SK-N-SH treated with all-trans-retinoic acid at 6 μM for 48 hours (cell line): ENCODE measurements at regions not wholly inside any gene's neighbourhood (a gene's known extent, or its start where the extent isn't known, plus 50 kb on each side); places are given as distances from the start of the nearest gene placed in this dataset.

ENCODE experiments used
- ATAC-seq: fragments of 200-7000 bp; cut with Tn5 transposase; 3 replicates; pipeline ENCODE4 v1.9.1; 2020; ENCODE audit warnings: mild to moderate bottlenecking, moderate library complexity
- BACH2 ChIP-seq: fragments of 250-450 bp; sonication (Bioruptor Pico); IDR thresholded peaks from 2 replicates; pipeline ENCODE4 v1.9.0; 2021; ENCODE audit warnings: mild to moderate bottlenecking, borderline replicate concordance
- CREB5 ChIP-seq: fragments of 250-450 bp; sonication (Bioruptor Pico); IDR thresholded peaks from 2 replicates; pipeline ENCODE4 v1.5.1; 2020; ENCODE audit warnings: low read depth, mild to moderate bottlenecking, moderate library complexity
- CSDC2 ChIP-seq: fragments of 250-450 bp; sonication (Bioruptor Pico); IDR thresholded peaks from 2 replicates; pipeline ENCODE4 v1.5.0; 2020; ENCODE audit warnings: mild to moderate bottlenecking, moderate library complexity
- CSRNP3 ChIP-seq: fragments of 250-450 bp; sonication (Bioruptor Pico); IDR thresholded peaks from 2 replicates; pipeline ENCODE4 v1.5.1; 2021; ENCODE audit warnings: mild to moderate bottlenecking, moderate library complexity
- GLIS3 ChIP-seq: fragments of 250-450 bp; sonication (Bioruptor Pico); IDR thresholded peaks from 2 replicates; pipeline ENCODE4 v1.5.0; 2020; ENCODE audit warnings: mild to moderate bottlenecking, moderate library complexity
- ISL1 ChIP-seq: fragments of 250-450 bp; sonication (Bioruptor Pico); IDR thresholded peaks from 2 replicates; pipeline ENCODE4 v2.1.2; 2022; ENCODE audit warnings: mild to moderate bottlenecking, moderate library complexity
- OSR1 ChIP-seq: fragments of 250-450 bp; sonication (Bioruptor Pico); IDR thresholded peaks from 2 replicates; pipeline ENCODE4 v1.8.0; 2022; ENCODE audit warnings: moderate library complexity, mild to moderate bottlenecking, inconsistent platforms
- PATZ1 ChIP-seq: fragments of 250-450 bp; sonication (Bioruptor Pico); IDR thresholded peaks from 2 replicates; pipeline ENCODE4 v1.8.0; 2020; ENCODE audit warnings: mild to moderate bottlenecking, moderate library complexity, borderline replicate concordance
- POU6F1 ChIP-seq: fragments of 250-450 bp; sonication (Bioruptor Pico); IDR thresholded peaks from 2 replicates; pipeline ENCODE4 v1.8.0; 2021; ENCODE audit warnings: low read depth, mild to moderate bottlenecking, moderate library complexity, borderline replicate concordance
- PPARA ChIP-seq: fragments of 250-450 bp; sonication (Bioruptor Pico); IDR thresholded peaks from 2 replicates; pipeline ENCODE4 v1.5.0; 2020; ENCODE audit warnings: mild to moderate bottlenecking, borderline replicate concordance
- RARB ChIP-seq: fragments of 250-450 bp; sonication (Bioruptor Pico); IDR thresholded peaks from 2 replicates; pipeline ENCODE4 v1.8.0; 2021; ENCODE audit warnings: mild to moderate bottlenecking, moderate library complexity
- SNAI2 ChIP-seq: fragments of 250-450 bp; sonication (Bioruptor Pico); IDR thresholded peaks from 2 replicates; pipeline ENCODE4 v1.5.0; 2020; ENCODE audit warnings: mild to moderate bottlenecking, moderate library complexity
- TCF4 ChIP-seq: fragments of 250-450 bp; sonication (Bioruptor Pico); IDR thresholded peaks from 2 replicates; pipeline ENCODE4 v1.8.0; 2021; ENCODE audit warnings: mild to moderate bottlenecking, moderate library complexity, borderline replicate concordance
- TOX ChIP-seq: fragments of 250-450 bp; sonication (Bioruptor Pico); IDR thresholded peaks from 2 replicates; pipeline ENCODE4 v1.8.0; 2021; ENCODE audit warnings: mild to moderate bottlenecking, moderate library complexity, borderline replicate concordance
- TSHZ2 ChIP-seq: fragments of 250-450 bp; sonication (Bioruptor Pico); IDR thresholded peaks from 2 replicates; pipeline ENCODE4 v1.5.0; 2020; ENCODE audit warnings: mild to moderate bottlenecking, moderate library complexity
- ZFP3 ChIP-seq: fragments of 250-450 bp; sonication (Bioruptor Pico); IDR thresholded peaks from 2 replicates; pipeline ENCODE4 v1.5.0; 2020; ENCODE audit warnings: mild to moderate bottlenecking, moderate library complexity
- ZFP30 ChIP-seq: fragments of 450-650 bp; formaldehyde crosslinking; IDR thresholded peaks from 2 replicates; pipeline ENCODE4 v1.5.0; 2022; ENCODE audit warnings: mild to moderate bottlenecking, moderate library complexity
- ZNF565 ChIP-seq: fragments of 450-650 bp; formaldehyde crosslinking; conservative IDR thresholded peaks from 2 replicates; pipeline ENCODE4 v1.5.0; 2020; ENCODE audit warnings: low read depth, mild to moderate bottlenecking, moderate library complexity
- ZNF70 ChIP-seq: fragments of 450-650 bp; formaldehyde crosslinking; IDR thresholded peaks from 2 replicates; pipeline ENCODE4 v1.5.0; 2020; ENCODE audit warnings: mild to moderate bottlenecking, moderate library complexity
- ZNF8 ChIP-seq: fragments of 450-650 bp; formaldehyde crosslinking; IDR thresholded peaks from 2 replicates; pipeline ENCODE4 v1.5.0; 2020; ENCODE audit warnings: mild to moderate bottlenecking, moderate library complexity

- no peak for TF ChIP-seq TSHZ2 (CRISPR knock-in tag)
- TF ChIP-seq OSR1 (CRISPR knock-in tag) = no peak
- TF ChIP-seq POU6F1 = no peak
Observed at GRCh38 chr9:82604947-82605656, 457.8 kb downstream of the RASEF start (continued).

GRCh38 chr9:82605657-82606031, 457.3 kb downstream of the RASEF start:
- no peak for TF ChIP-seq TSHZ2 (CRISPR knock-in tag)
- TF ChIP-seq ISL1 = no peak
- no peak for ATAC-seq

- no peak for ATAC-seq
Observed at GRCh38 chr9:82606071-82606470, 456.9 kb downstream of the RASEF start.

More at GRCh38 chr9:82606071-82606470, 456.9 kb downstream of the RASEF start:
- TF ChIP-seq PATZ1 (CRISPR knock-in tag) = no peak
- TF ChIP-seq ISL1 = no peak
- TF ChIP-seq ZFP30 = no peak
- TF ChIP-seq ZNF8 (CRISPR knock-in tag) = no peak
- no peak for TF ChIP-seq CSDC2 (CRISPR knock-in tag)
- TF ChIP-seq RARB (CRISPR knock-in tag) = no peak
- no peak for TF ChIP-seq TSHZ2 (CRISPR knock-in tag)
- no peak for TF ChIP-seq SNAI2 (CRISPR knock-in tag)
- no peak for TF ChIP-seq ZNF70 (CRISPR knock-in tag)
- no peak for TF ChIP-seq POU6F1
- no peak for TF ChIP-seq CSRNP3 (CRISPR knock-in tag)
- TF ChIP-seq TOX = no peak
- no peak for TF ChIP-seq TCF4 (CRISPR knock-in tag)
- no peak for TF ChIP-seq ZFP3 (CRISPR knock-in tag)
- TF ChIP-seq BACH2 (CRISPR knock-in tag) = no peak
- no peak for TF ChIP-seq CREB5 (CRISPR knock-in tag)
- TF ChIP-seq ZNF565 = no peak
- no peak for TF ChIP-seq PPARA
- no peak for TF ChIP-seq GLIS3 (CRISPR knock-in tag)
- TF ChIP-seq OSR1 (CRISPR knock-in tag) = no peak
